Motor neuron (in vitro differentiated cells): ENCODE measurements at regions not wholly inside any gene's neighbourhood (a gene's known extent, or its start where the extent isn't known, plus 50 kb on each side); places are given as distances from the start of the nearest gene placed in this dataset.
"Not testable (repeated sequence)": the region's sequence is repeated elsewhere in the genome, so short reads cannot be mapped to it uniquely, and the experiment has no call there.

ENCODE experiments used
- ATAC-seq, 8 experiments: fragments of 200-7000 bp; cut with Tn5 transposase; replicated peaks in 6 of 8; 2 replicates each; pipeline ENCODE4 v1.8.0; 2021; ENCODE audit warnings: mild to moderate bottlenecking in 8 of 8, moderate library complexity in 8 of 8
- H3K27ac ChIP-seq, 2 donors: fragments of 250-450 bp; sonication (Bioruptor Pico); 2 replicates each; pipeline ENCODE4 v1.9.0; 2021; ENCODE audit warnings: antibody characterized with exemption in 2 of 2, mild to moderate bottlenecking in 2 of 2, moderate library complexity in 1 of 2
- H3K4me1 ChIP-seq, 2 donors: fragments of 250-450 bp; sonication (Bioruptor Pico); replicated peaks in 1 of 2; 2 replicates each; pipeline ENCODE4 v1.6.1; 2021; ENCODE audit warnings: antibody characterized with exemption in 2 of 2, mild to moderate bottlenecking in 2 of 2, moderate library complexity in 1 of 2
- H3K4me3 ChIP-seq, 5 donors: fragments of 250-450 bp; sonication (Bioruptor Pico); 2 replicates each; pipeline ENCODE4 v1.9.0; 2021; ENCODE audit warnings: antibody characterized with exemption in 5 of 5, mild to moderate bottlenecking in 5 of 5, moderate library complexity in 4 of 5
- WGBS, 10 experiments: fragments of 450-650 bp; shearing (Covaris generic); methylation state at CpG; one replicate each; pipeline ENCODE4 v1.0.0; 2022; 5-methylcytosine and 5-hydroxymethylcytosine counted together
- in situ Hi-C, 9 experiments: fragments of 400-800 bp; cut with MboI; loops; one replicate each; pipeline ENCODE4 v1.15.0; 2021; ENCODE audit warnings: low sequenced_read_pairs in 9 of 9, low pct_unique_long_range_greater_than_20kb in 2 of 9; ENCODE audit not compliant: unreplicated experiment in 9 of 9

DNA sequence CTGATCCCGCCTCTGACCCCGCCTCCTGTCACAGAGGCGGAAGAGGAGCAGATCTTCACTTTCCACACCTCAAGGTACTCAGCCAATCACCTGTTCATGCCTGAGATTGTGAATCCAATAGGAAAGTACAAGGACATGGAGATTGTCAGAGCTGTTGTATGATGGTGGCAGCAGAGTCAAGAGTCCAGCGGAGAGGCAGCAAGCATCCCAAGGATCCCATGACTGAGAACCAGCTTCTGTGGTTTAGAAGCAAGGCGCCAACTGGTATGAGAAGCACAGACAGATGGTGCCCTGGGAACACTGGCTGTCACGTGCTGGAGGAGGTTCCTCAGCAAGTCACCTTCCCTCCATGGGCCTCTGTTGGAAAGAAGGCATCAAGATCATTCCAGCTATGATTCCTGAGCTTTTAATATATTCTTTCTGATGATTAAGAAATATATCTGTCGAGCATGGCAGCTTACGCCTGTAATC is 93.9 kb downstream of the CPN2 start:
- WGBS, 10 experiments, result 66 to 100% (median 90%) methylated on average over 1 to 6 of the region's 8 CpGs; no CpG with 5 or more reads in 1 of the 10 experiments
- peaks cover 0 to 2% of the 10 kb centered on the region in 2 donors for H3K4me1 ChIP-seq
- no peak overlapping the region for H3K4me3 ChIP-seq
- in situ Hi-C loops, result no loop called here
- no peak overlapping the region for H3K27ac ChIP-seq
- ATAC-seq, result no peak

DNA sequence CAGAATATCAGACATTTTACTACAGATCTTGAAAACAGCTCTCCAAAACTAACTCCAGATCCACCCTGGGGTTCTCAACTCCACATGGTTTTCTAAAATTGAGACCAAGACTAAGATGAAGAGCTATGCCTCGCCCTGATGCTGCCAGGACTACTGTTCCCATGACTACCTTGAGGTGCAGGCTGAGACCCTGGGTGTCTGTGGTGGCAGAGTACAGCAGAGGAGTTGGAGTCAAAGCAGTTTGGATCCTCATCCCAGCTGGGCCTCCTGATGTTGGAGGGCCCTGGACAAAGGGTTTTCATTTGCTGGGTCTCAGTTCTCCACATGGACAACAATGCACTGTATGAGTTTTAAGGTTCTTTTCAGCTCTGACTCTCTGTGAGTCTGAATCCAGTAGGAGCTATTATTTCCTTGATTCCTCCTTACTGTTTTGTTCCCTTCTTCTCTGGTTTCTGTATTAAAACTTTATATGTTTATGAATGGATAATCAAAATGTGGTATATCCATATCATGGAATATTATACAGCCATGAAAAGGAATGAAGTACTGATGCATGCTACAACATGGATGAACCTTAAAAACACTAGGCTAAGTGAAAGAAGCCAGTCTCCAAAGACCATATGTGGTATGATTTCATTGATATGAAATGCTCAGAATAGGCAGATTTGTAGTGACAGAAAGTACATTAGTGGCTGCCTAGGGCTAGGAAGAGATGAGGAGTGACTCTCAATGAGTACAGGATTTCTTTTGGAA is 93.0 kb downstream of the CPN2 start:
- no CpG with 5 or more reads among the region's 1 CpG for WGBS, 10 experiments
- no peak overlapping the region for H3K4me3 ChIP-seq
- H3K27ac ChIP-seq, result no peak overlapping the region
- ATAC-seq, result no peak
- in situ Hi-C loops, result no loop called here
- peaks cover 0 to 2% of the 10 kb centered on the region in 2 donors for H3K4me1 ChIP-seq

DNA sequence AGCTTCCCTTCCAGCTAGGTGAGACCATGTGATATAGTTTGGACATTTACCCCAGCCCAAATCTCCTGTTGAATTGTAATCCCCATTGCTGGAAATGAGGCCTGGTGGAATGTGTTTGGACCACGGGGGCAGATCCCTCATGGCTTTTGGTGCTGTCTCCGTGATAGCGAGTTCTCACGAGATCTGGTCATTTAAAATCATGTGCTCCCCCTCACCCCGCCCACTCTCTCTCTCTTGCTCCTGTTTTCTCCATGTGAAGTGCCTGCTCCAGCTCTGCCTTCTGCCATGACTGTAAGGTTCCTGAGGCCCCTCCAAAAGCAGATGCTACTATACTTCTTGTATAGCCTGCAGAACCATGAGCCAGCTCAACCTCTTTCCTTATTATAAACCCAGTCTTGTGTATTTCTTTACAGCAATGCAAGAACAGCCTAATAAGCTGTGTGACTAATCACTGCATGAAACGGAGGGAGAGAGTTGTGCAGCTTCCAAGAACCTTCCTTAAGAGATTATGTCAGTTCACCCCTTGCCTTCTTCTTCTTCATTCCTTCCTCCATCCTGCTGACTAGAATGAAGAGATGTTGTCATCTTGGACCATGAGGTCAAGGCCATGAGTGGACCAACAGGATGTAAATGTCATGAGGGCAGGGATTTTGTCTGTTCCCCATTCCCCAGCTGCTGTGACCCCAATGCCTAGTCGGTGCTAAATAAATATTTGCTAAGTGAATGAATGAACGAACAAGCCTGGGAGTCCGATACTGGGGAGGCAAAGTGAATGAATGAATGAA is 91.0 kb downstream of the CPN2 start:
- Histone ChIP-seq H3K4me1 (peaks cover 0 to 5% of the 10 kb centered on the region in 2 donors), H3K4me3 (no peak overlapping the region), H3K27ac (no peak overlapping the region)
- WGBS, 10 experiments, result 0 to 92% (median 72%) methylated on average over 1 to 9 of the region's 9 CpGs
- in situ Hi-C loops, result no loop called here
- ATAC-seq, result no peak

DNA sequence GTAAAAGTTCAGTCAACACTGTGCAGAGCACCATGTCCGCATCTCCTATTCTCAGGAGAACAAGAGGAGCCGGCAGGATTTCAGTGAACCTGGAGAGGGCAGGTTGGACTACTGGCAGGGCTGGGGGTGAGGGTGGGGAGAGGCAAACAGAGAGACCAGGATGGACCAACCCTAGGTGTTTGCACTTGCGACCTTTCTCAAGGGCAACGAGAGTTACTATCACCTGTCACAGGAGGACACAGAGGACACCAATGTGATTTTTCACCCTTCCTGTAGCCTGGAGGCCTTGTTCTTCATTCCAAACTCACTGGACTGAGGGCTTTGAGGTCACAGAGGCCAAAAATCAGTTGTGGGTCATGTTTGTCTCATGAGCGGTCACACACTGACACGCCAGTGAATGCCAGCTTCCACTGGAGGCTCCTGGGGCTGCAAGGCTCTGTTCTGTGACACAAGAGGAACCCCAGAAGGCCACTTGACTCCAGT is 89.5 kb downstream of the CPN2 start:
- H3K4me1 ChIP-seq, result peaks cover 0 to 5% of the 10 kb centered on the region in 2 donors
- no peak overlapping the region for H3K4me3 ChIP-seq
- WGBS, 10 experiments, result 24 to 100% (median 67%) methylated on average over 1 to 5 of the region's 6 CpGs; no CpG with 5 or more reads in 4 of the 10 experiments
- H3K27ac ChIP-seq, result no peak overlapping the region
- no peak for ATAC-seq
- in situ Hi-C loops, result no loop called here

DNA sequence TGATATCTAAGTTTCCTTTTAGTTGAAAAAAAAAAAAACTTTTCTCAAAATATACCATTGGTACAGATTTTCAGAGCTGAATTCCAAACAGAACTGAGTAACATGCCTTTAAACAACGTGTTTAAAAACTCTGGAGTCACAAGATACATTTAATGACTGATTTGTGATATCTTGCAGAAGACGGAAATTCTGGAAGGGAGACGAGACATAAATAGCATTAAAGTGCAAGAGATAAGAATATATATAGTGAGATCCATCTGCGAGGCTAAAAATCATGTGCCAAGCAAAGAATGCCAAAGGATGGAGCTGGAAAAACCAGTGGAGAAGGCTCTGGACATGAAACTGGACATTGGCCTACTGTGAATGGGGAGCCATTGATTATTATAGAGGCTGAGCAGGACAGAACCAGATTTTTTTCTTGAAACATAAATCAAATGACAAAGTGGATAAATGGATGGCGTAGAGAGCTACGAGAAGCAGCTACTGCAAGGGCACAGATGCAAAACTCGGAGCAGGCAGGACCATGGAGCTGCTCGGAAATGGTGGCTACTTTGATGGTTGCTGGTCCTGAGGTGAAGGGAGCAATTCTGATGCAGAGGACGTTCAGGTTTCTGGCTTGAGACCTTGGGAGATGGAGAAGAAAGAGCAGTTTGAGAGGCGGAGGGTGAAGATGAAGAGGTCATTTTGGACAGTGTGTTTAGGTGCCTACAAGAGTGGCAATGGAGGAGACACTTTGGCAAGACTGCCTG is 88.8 kb downstream of the CPN2 start:
- 64 to 97% (median 82%) methylated on average over 3 to 10 of the region's 10 CpGs for WGBS, 10 experiments
- in situ Hi-C loops, result no loop called here
- Histone ChIP-seq H3K27ac (no peak overlapping the region), H3K4me3 (no peak overlapping the region), H3K4me1 (peaks cover 0 to 5% of the 10 kb centered on the region in 2 donors)
- no peak for ATAC-seq

DNA sequence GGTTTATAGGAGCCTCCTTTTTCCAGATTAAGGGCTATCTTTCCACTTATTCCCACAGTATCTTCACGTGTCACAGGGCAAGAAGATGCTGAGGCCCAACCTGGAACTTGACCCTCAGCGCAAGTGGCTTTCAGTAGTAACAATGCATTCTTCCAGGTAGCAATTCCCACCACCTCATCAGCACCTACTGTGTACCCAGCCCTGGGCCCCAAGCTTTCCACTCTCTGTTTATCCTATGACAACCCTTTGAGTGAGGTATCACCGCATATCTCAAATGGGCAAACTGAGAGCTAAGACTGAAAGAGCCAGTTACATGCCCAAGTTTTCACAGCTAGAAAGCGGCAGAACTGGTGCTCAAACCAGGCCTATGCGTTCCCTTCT is 88.2 kb downstream of the CPN2 start:
- in situ Hi-C loops, result no loop called here
- Histone ChIP-seq H3K27ac (no peak overlapping the region), H3K4me1 (peaks cover 0 to 5% of the 10 kb centered on the region in 2 donors), H3K4me3 (no peak overlapping the region)
- no peak for ATAC-seq
- WGBS, 10 experiments, result 60 to 100% (median 96%) methylated on average over 1 to 5 of the region's 5 CpGs; no CpG with 5 or more reads in 4 of the 10 experiments

DNA sequence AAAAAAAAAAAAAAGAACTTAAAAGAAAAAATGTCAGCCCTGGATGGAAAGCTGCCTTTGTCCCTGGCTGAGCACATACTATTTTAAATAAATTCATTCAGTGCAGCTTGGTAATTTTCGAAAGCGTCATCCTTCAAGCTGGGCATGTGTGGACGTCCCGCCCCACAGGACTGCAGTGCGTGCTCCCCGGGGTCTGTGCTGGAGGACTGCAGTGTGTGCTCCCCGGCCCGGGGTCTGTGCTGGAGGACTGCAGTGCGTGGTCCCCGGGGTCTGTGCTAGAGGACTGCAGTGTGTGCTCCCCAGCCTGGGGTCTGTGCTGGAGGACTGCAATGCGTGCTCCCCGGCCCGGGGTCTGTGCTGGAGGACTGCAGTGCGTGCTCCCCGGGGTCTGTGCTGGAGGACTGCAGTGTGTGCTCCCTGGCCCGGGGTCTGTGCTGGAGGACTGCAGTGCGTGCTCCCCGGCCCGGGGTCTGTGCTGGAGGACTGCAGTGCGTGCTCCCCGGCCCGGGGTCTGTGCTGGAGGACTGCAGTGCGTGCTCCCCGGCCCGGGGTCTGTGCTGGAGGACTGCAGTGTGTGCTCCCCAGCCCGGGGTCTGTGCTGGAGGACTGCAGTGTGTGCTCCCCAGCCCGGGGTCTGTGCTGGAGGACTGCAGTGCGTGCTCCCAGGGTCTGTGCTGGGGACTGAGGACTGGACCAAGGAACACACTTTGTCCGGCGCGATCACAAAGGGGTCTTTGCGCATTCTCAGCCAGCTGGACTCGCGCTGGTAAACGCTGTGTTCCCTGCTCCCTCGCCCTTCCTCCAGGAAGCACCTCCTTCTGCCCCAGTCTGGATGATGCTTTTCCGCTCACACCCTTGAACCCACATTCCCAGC is 86.3 kb downstream of the CPN2 start:
- ATAC-seq, H3K27ac ChIP-seq, in situ Hi-C loops, H3K4me3 ChIP-seq, H3K4me1 ChIP-seq: not testable (repeated sequence)
- WGBS, 10 experiments, result 45 to 90% (median 80%) methylated on average over 1 to 9 of the region's 37 CpGs; no CpG with 5 or more reads in 2 of the 10 experiments

DNA sequence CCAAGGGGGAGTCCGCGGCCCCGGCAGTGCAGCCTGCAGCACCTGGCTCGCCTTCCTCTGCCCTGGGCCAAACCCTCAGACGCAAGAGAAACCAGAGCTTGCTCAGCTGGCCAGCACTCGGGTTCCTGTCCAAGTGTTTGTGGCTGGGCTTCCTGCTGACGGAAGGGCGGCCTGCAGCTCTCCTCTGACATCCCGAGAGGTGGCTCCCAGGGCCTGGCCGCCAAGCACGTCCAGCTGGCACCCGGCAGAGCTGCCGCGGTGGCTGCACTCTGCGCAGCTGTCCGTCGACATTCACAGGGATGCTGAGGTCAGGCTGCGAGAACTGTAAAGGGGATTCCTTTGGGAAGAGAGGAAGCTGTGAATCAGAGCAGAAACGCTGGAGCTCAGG is 85.6 kb downstream of the CPN2 start:
- ATAC-seq, result peak in 3 of 8 experiments; percentile 61 to 82 (median 61)
- peaks cover under 1 to 6% of the 10 kb centered on the region in 2 donors for H3K4me1 ChIP-seq
- in situ Hi-C loops, result no loop called here
- no peak overlapping the region for H3K27ac ChIP-seq
- H3K4me3 ChIP-seq, result no peak overlapping the region
- 74 to 90% methylated on average over 6 to 7 of the region's 19 CpGs; no CpG with 5 or more reads in 8 of the 10 experiments for WGBS, 10 experiments

DNA sequence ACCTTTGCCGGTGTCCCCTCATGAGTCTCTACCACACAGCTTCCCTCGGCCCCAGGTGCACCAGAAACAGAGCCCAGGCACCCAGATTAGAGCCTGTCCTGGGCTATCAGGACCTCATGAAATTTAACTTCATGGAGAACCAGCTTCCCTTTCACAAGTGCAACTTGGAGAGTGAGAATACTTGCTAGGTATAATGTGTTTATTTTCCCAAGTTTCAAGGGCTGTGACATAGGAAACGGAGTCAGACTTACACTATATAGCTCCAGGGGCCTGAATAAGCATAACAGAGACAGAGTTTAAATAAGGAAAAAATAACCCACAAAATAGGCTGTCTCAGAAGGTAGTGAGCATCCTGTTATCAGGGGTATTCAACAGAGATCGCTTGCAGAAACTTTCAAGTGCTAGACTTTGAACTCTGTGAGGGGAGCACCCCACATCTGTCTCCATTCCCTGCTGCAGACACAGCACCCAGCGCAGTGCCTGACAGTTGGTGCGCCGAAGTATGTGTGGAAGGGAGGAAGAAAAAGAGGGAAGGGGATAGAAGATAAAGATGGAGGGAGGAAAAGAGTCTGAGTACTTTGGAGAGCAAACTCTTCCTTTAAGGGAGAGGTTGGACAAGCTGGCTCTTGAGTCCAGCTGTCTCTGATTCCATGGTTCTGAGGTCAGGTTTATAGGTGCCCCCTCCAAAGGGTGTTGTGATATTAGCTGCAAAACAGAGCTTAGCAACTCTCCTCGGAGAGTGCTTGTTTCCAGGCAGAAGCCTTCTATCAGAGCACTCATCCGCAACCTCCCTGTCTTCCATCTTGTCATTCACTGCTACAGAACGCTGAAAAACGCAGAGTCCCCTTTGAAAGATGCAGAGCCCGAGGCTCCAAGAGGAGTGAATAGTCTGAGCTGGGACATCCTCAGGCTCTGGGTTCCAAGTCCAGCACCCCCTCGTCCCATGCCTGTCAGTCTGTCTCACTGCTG is 84.8 kb downstream of the CPN2 start:
- ATAC-seq, result no peak
- no peak overlapping the region for H3K4me3 ChIP-seq
- peaks cover 8 to 14% of the 10 kb centered on the region in 2 donors for H3K4me1 ChIP-seq
- in situ Hi-C loops, result no loop called here
- WGBS, 10 experiments, result 64 to 100% (median 78%) methylated on average over 1 to 9 of the region's 13 CpGs; no CpG with 5 or more reads in 1 of the 10 experiments
- H3K27ac ChIP-seq, result no peak overlapping the region

DNA sequence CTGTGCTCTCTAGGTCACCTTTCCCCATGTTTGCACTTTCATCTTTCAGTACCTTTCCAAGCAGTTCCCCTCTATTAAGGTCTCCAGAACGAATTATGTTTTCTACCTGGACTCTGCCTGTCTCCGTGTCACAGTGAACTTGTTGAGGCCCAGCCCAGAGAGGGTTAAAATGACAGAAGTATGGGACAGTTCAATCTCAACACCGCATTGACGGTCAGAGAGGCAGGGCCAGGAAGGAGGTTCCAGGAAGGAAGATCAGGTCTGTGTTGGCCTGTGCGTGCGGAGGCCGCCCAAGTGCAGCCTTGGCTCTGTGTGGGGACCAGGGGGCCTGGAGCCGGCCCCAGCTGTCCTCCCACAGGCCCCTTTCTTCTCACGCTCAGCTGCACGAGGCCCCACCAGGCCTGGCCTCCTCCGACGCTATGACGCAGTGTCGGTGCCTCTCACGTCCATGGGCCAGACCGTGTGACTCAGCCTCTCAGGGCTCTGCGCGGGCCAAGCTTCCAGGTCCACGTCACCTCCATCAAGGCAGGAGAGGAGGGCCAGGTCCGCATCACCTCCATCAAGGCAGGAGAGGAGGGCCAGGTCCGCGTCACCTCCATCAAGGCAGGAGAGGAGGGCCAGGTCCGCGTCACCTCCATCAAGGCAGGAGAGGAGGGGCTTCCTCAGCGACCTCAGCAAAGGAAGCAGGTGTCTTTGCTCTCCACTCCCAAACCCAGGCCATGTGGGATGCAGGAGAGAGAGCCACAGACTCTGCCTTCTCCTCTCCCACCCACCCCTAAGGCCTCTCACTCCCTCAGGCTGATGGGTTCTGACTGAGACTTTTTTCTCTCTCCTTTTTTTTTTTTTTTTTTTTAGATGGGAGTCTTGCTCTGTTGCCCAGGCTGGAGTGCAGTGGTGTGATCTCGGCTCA is 83.1 kb downstream of the CPN2 start:
- ATAC-seq, result no peak
- H3K27ac ChIP-seq, result no peak overlapping the region
- peaks cover 8 to 15% of the 10 kb centered on the region in 2 donors for H3K4me1 ChIP-seq
- in situ Hi-C loops, result no loop called here
- WGBS, 10 experiments, result 65 to 100% (median 92%) methylated on average over 1 to 8 of the region's 26 CpGs; no CpG with 5 or more reads in 3 of the 10 experiments
- H3K4me3 ChIP-seq, result no peak overlapping the region
